ENCODE measurements at regions not wholly inside any gene's neighbourhood (a gene's known extent, or its start where the extent isn't known, plus 50 kb on each side); places are given as distances from the start of the nearest gene placed in this dataset.

- H3K4me1 ChIP-seq = no peaks in the 10 kb centered on the region
- Mint-ChIP-seq H3K4me1 (peaks cover 5% of the 10 kb centered on the region), H3K4me3 (no peak overlapping the region), H3K9me3 (peaks cover 2% of the 10 kb centered on the region), H3K27ac (peak overlapping the region; percentile 21), H3K36me3 (no peaks in the 10 kb centered on the region), H3K27me3 (ENCODE audit: insufficient read depth, low read depth) (peaks cover 7% of the 10 kb centered on the region)
- no peaks in the 10 kb centered on the region for H3F3A ChIP-seq (ENCODE audit: low read depth)
- H4K20me1 ChIP-seq (ENCODE audit: low read depth) = no peaks in the 10 kb centered on the region
- peak overlapping the region; percentile 37 for H2AFZ ChIP-seq (replicated peaks)
- no peak overlapping the region for H3K9ac ChIP-seq
- H3K27me3 ChIP-seq = no peaks in the 10 kb centered on the region
- no peaks in the 10 kb centered on the region for H3K36me3 ChIP-seq
- no peak for DNase-seq (ENCODE audit: low spot score)
- H3K9me3 ChIP-seq (ENCODE audit: low read depth) = no peaks in the 10 kb centered on the region
- no peak overlapping the region for H3K4me3 ChIP-seq
- TF ChIP-seq CTCF (IDR thresholded peaks at IDR 0.05) = no peak
- TF ChIP-seq EZH2 (IDR thresholded peaks at IDR 0.05) = no peak
- TF ChIP-seq EZH2phosphoT487 (IDR thresholded peaks at IDR 0.05) = no peak
- no peaks in the 10 kb centered on the region for H3K79me2 ChIP-seq (ENCODE audit: low read depth)
- no peak overlapping the region for H3K27ac ChIP-seq
- no peak overlapping the region for H3K4me2 ChIP-seq
These were observed 122.8 kb upstream of the FHL2 start for GRCh38 chr2:105521616-105522015.

GRCh38 chr2:105521176-105521575 lies 122.3 kb upstream of the FHL2 start:
- Mint-ChIP-seq H3K4me1 (peaks cover 7% of the 10 kb centered on the region), H3K9me3 (peaks cover 2% of the 10 kb centered on the region), H3K27ac (no peak overlapping the region), H3K36me3 (no peaks in the 10 kb centered on the region), H3K27me3 (ENCODE audit: insufficient read depth, low read depth) (peaks cover 7% of the 10 kb centered on the region), H3K4me3 (no peak overlapping the region)
- Histone ChIP-seq H2AFZ (replicated peaks) (peak overlapping the region; percentile 37), H3K4me2 (no peak overlapping the region), H3K4me1 (no peaks in the 10 kb centered on the region), H3F3A (ENCODE audit: low read depth) (no peaks in the 10 kb centered on the region), H3K9ac (no peak overlapping the region), H3K27me3 (no peaks in the 10 kb centered on the region), H3K36me3 (no peaks in the 10 kb centered on the region), H3K9me3 (ENCODE audit: low read depth) (no peaks in the 10 kb centered on the region), H3K27ac (no peak overlapping the region), H4K20me1 (ENCODE audit: low read depth) (no peaks in the 10 kb centered on the region), H3K4me3 (no peak overlapping the region), H3K79me2 (ENCODE audit: low read depth) (no peaks in the 10 kb centered on the region)
- TF ChIP-seq EZH2 (IDR thresholded peaks at IDR 0.05) (no peak), CTCF (IDR thresholded peaks at IDR 0.05) (peak; percentile 67)
- peak; percentile 25 for DNase-seq (ENCODE audit: low spot score)

- Histone ChIP-seq H2AFZ (replicated peaks) (no peak overlapping the region), H3K4me1 (no peaks in the 10 kb centered on the region), H3K4me3 (no peak overlapping the region), H3K27ac (no peak overlapping the region), H3K79me2 (ENCODE audit: low read depth) (no peaks in the 10 kb centered on the region), H3K9me3 (ENCODE audit: low read depth) (no peaks in the 10 kb centered on the region), H3K9ac (no peak overlapping the region), H4K20me1 (ENCODE audit: low read depth) (no peaks in the 10 kb centered on the region), H3F3A (ENCODE audit: low read depth) (no peaks in the 10 kb centered on the region), H3K4me2 (no peak overlapping the region), H3K27me3 (no peaks in the 10 kb centered on the region), H3K36me3 (no peaks in the 10 kb centered on the region)
- no peak overlapping the region for H3K27ac Mint-ChIP-seq
- H3K36me3 Mint-ChIP-seq = no peaks in the 10 kb centered on the region
- no peak overlapping the region for H3K4me3 Mint-ChIP-seq
- H3K4me1 Mint-ChIP-seq = peaks cover 7% of the 10 kb centered on the region
- no peaks in the 10 kb centered on the region for H3K9me3 Mint-ChIP-seq
- TF ChIP-seq EZH2 (IDR thresholded peaks at IDR 0.05) (no peak), CTCF (IDR thresholded peaks at IDR 0.05) (no peak), EZH2phosphoT487 (IDR thresholded peaks at IDR 0.05) (no peak)
- no peak for DNase-seq (ENCODE audit: low spot score)
- peaks cover 7% of the 10 kb centered on the region for H3K27me3 Mint-ChIP-seq (ENCODE audit: insufficient read depth, low read depth)
These were observed 120.7 kb upstream of the FHL2 start for GRCh38 chr2:105519516-105519915.
